ENCODE measurements at regions not wholly inside any gene's neighbourhood (a gene's known extent, or its start where the extent isn't known, plus 50 kb on each side); places are given as distances from the start of the nearest gene placed in this dataset.

GRCh38 chr22:49351761-49352227 is 475.9 kb downstream of the BRD1 start:
- no peaks in the 10 kb centered on the region for H3K4me1 ChIP-seq
- no peak overlapping the region for H3K4me3 ChIP-seq
- no peaks in the 10 kb centered on the region for H3K9me3 ChIP-seq
- WGBS, 2 donors: 73 to 74% methylated on average over 19 to 21 of the region's 22 CpGs
- no peaks in the 10 kb centered on the region for H3K36me3 ChIP-seq
- intact Hi-C loops (cut with DNase I): no loop called here
- DNase-seq: no peak
- peaks cover 0 to 63% (median 0%) of the 10 kb centered on the region in 4 donors for H3K27me3 ChIP-seq
- TF ChIP-seq POLR2A (IDR thresholded peaks at IDR 0.05): no peak
- no peak for TF ChIP-seq CTCF (IDR thresholded peaks at IDR 0.05)
- H3K27ac ChIP-seq: no peak overlapping the region

GRCh38 chr22:49350441-49351121 is 477.1 kb downstream of the BRD1 start:
- Histone ChIP-seq H3K27ac (no peak overlapping the region), H3K4me1 (no peaks in the 10 kb centered on the region), H3K27me3 (peaks cover 0 to 70% (median 0%) of the 10 kb centered on the region in 4 donors), H3K36me3 (no peaks in the 10 kb centered on the region), H3K9me3 (no peaks in the 10 kb centered on the region), H3K4me3 (no peak overlapping the region)
- WGBS, 2 donors: 41 to 62% methylated on average over 11 to 14 of the region's 18 CpGs
- intact Hi-C loops (cut with DNase I): no loop called here
- TF ChIP-seq CTCF (IDR thresholded peaks at IDR 0.05) (no peak), POLR2A (IDR thresholded peaks at IDR 0.05) (no peak)
- DNase-seq: no peak

GRCh38 chr22:49349841-49350381 is 477.8 kb downstream of the BRD1 start:
- intact Hi-C loops (cut with DNase I): no loop called here
- TF ChIP-seq POLR2A (IDR thresholded peaks at IDR 0.05) (no peak), CTCF (IDR thresholded peaks at IDR 0.05) (no peak)

GRCh38 chr22:49349181-49349835 is 478.4 kb downstream of the BRD1 start:
- Histone ChIP-seq H3K36me3 (no peaks in the 10 kb centered on the region), H3K27me3 (peaks cover 0 to 60% (median 0%) of the 10 kb centered on the region in 4 donors), H3K4me1 (no peaks in the 10 kb centered on the region), H3K9me3 (no peaks in the 10 kb centered on the region), H3K4me3 (no peak overlapping the region), H3K27ac (no peak overlapping the region)
- DNase-seq: no peak
- no peak for TF ChIP-seq CTCF (IDR thresholded peaks at IDR 0.05)
- no peak for TF ChIP-seq POLR2A (IDR thresholded peaks at IDR 0.05)
- WGBS, 2 donors: 62 to 76% methylated on average over 4 to 11 of the region's 18 CpGs
- intact Hi-C loops (cut with DNase I): no loop called here

More at GRCh38 chr22:49349841-49350381, 477.8 kb downstream of the BRD1 start:
- Histone ChIP-seq H3K9me3 (no peaks in the 10 kb centered on the region), H3K27ac (no peak overlapping the region), H3K4me1 (no peaks in the 10 kb centered on the region), H3K36me3 (no peaks in the 10 kb centered on the region), H3K27me3 (peaks cover 0 to 64% (median 0%) of the 10 kb centered on the region in 4 donors), H3K4me3 (no peak overlapping the region)
- no peak for DNase-seq
- 47 to 52% methylated on average over 6 to 7 of the region's 14 CpGs for WGBS, 2 donors

- WGBS, 2 donors: 64 to 66% methylated on average over 9 to 11 of the region's 12 CpGs
- DNase-seq: no peak
- H3K27me3 ChIP-seq: peaks cover 0 to 57% (median 0%) of the 10 kb centered on the region in 4 donors
- no peak overlapping the region for H3K4me3 ChIP-seq
- intact Hi-C loops (cut with DNase I): no loop called here
- H3K36me3 ChIP-seq: no peaks in the 10 kb centered on the region
- TF ChIP-seq POLR2A (IDR thresholded peaks at IDR 0.05) (no peak), CTCF (IDR thresholded peaks at IDR 0.05) (no peak)
- no peaks in the 10 kb centered on the region for H3K9me3 ChIP-seq
- H3K4me1 ChIP-seq: no peaks in the 10 kb centered on the region
- H3K27ac ChIP-seq: no peak overlapping the region
These were observed 479.0 kb downstream of the BRD1 start for GRCh38 chr22:49348631-49349030.

Data from esophagus squamous epithelium (tissue), 5 donors.